Left lung (tissue), 4 donors: ENCODE measurements at regions not wholly inside any gene's neighbourhood (a gene's known extent, or its start where the extent isn't known, plus 50 kb on each side); places are given as distances from the start of the nearest gene placed in this dataset.
"Not testable (repeated sequence)": the region's sequence is repeated elsewhere in the genome, so short reads cannot be mapped to it uniquely, and the experiment has no call there.

Experiments
- ATAC-seq: fragments of 200-7000 bp; cut with Tn5 transposase; one replicate; pipeline ENCODE4 v1.9.1; 2020; ENCODE audit warnings: moderate library complexity
- DNase-seq, 4 donors: peaks; one replicate each; pipeline ENCODE4 v3.0.0-alpha.2; 2013 to 2020
- H3K27ac ChIP-seq, 2 donors: fragments of 200-600 bp; sonication (generic) in 1 of 2; one replicate each; pipeline versions ENCODE4 v1.5.0 to v1.8.0; 2020 to 2021
- H3K27me3 ChIP-seq, 2 donors: fragments of 200-600 bp; sonication (generic) in 1 of 2; one replicate each; pipeline versions ENCODE4 v1.5.0 to v1.8.0; 2020 to 2021
- H3K36me3 ChIP-seq, 2 donors: fragments of 200-600 bp; sonication (generic) in 1 of 2; one replicate each; pipeline versions ENCODE4 v1.5.0 to v1.8.0; 2020 to 2021
- H3K4me1 ChIP-seq, 2 donors: fragments of 200-600 bp; one replicate each; pipeline ENCODE4 v1.8.0; 2021
- H3K4me3 ChIP-seq, 2 donors: fragments of 200-600 bp; sonication (generic) in 1 of 2; one replicate each; pipeline versions ENCODE4 v1.5.0 to v1.8.0; 2020 to 2021; ENCODE audit warnings: mild to moderate bottlenecking in 1 of 2
- H3K9me3 ChIP-seq, 2 donors: fragments of 200-600 bp; sonication (generic) in 1 of 2; one replicate each; pipeline versions ENCODE4 v1.5.0 to v1.8.0; 2020 to 2021
- intact Hi-C, 2 donors: fragments of 100-400 bp; cut with DNase I; formaldehyde crosslinking; loops; one replicate each; pipeline versions ENCODE4 v1.11.2 to v1.14.2; 2022
- TF ChIP-seq, protein P1 (sequence below), 2 donors: fragments of 200-600 bp; sonication (generic) in 1 of 2; IDR thresholded peaks; one replicate each; pipeline versions ENCODE4 v1.5.0 to v1.8.0; 2021; ENCODE audit warnings: antibody characterized with exemption in 2 of 2
- donor health status: DM: no; HTN: yes; CAD: no.
- donor health status: DM: no; HTN: no; CAD: no.

DNA sequence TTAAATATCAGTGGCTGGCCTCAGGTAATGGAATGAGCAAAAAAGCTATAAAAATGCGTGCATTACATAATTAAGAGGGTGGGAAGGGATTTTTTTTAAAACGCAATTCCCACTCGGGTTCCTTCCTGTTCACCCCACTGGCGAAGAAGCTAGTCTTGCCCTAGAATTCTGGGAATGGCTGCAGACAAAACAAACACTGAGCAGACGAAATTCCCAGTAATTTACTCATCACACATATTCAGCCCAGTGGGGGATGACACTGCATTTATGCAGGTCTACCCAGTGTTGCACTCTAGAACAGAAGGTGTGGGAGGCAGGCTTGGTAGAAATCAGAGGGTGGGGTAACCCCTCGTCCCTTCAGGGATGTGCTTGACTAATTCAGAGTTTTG, 2695.0 kb upstream of the DEFB115 start:
- Histone ChIP-seq H3K4me1 (no peaks in the 10 kb centered on the region), H3K9me3 (peaks cover 0 to 9% of the 10 kb centered on the region in 2 donors), H3K4me3 (no peak overlapping the region), H3K36me3 (peaks cover 0 to 16% of the 10 kb centered on the region in 2 donors), H3K27me3 (no peaks in the 10 kb centered on the region), H3K27ac (no peak overlapping the region)
- intact Hi-C loops: no loop called here
- DNase-seq: no peak
- ATAC-seq: no peak
- TF ChIP-seq, protein P1, sequence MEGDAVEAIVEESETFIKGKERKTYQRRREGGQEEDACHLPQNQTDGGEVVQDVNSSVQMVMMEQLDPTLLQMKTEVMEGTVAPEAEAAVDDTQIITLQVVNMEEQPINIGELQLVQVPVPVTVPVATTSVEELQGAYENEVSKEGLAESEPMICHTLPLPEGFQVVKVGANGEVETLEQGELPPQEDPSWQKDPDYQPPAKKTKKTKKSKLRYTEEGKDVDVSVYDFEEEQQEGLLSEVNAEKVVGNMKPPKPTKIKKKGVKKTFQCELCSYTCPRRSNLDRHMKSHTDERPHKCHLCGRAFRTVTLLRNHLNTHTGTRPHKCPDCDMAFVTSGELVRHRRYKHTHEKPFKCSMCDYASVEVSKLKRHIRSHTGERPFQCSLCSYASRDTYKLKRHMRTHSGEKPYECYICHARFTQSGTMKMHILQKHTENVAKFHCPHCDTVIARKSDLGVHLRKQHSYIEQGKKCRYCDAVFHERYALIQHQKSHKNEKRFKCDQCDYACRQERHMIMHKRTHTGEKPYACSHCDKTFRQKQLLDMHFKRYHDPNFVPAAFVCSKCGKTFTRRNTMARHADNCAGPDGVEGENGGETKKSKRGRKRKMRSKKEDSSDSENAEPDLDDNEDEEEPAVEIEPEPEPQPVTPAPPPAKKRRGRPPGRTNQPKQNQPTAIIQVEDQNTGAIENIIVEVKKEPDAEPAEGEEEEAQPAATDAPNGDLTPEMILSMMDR (IDR thresholded peaks at IDR 0.05): no peak

DNA sequence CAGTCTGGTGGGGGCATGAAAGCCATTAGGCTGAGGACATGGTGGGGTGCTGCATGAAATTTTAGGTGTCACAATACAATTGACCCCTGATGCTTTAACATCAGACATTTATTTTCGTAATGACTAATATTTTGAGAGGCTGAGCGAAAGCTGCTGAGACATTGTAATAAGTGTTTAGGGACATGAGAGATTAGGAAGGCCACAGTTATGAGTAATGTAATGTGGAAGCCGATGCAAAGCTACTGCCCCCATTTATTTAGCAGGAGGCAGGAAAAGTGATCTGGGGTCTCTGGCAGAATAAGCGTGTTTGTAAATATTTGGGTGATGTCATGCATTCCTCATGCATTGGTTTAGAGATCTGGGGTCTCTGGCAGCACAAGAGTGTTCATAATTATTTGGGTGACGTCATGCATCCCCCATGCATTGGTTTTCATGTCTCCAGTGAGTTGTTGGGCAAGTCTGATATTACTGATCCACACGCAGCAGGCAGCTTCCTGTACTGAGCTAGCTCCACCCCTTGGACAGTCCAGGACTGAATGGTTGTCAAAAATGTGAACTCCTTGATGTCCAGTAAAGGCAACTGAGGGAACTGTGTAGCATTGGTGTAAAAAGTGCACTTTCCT, 2694.5 kb upstream of the DEFB115 start:
- H3K9me3 ChIP-seq, intact Hi-C loops, H3K4me1 ChIP-seq, H3K27me3 ChIP-seq, H3K4me3 ChIP-seq, ATAC-seq, DNase-seq, H3K27ac ChIP-seq: not testable (repeated sequence)
- H3K36me3 ChIP-seq: peaks cover 0 to 16% of the 10 kb centered on the region in 2 donors

DNA sequence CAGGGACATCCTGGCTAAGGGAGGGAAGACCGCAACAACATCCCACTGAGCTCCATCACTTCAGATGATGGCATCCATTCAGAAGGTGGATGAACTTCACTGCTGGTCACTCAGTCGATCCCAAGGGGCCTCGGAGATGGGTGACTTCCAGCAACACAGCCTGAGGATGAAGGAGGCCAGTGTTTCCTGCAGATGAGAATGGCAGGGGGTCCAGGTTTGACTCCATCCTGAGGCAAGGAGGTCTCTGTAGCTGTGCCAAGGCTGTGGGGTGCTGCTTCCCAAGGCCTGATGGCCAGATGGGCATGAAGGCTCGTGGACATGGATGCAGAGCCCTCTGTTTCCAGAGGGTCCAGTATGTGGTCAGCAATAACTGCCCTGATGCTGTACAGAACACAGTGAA, 2693.4 kb upstream of the DEFB115 start:
- H3K27ac ChIP-seq, ATAC-seq, H3K4me1 ChIP-seq, intact Hi-C loops, H3K27me3 ChIP-seq, H3K4me3 ChIP-seq: not testable (repeated sequence)
- Histone ChIP-seq H3K9me3 (peaks cover 0 to 12% of the 10 kb centered on the region in 2 donors), H3K36me3 (peaks cover 0 to 16% of the 10 kb centered on the region in 2 donors)
- peak in 1 of 4 donors; percentile 76 for DNase-seq

DNA sequence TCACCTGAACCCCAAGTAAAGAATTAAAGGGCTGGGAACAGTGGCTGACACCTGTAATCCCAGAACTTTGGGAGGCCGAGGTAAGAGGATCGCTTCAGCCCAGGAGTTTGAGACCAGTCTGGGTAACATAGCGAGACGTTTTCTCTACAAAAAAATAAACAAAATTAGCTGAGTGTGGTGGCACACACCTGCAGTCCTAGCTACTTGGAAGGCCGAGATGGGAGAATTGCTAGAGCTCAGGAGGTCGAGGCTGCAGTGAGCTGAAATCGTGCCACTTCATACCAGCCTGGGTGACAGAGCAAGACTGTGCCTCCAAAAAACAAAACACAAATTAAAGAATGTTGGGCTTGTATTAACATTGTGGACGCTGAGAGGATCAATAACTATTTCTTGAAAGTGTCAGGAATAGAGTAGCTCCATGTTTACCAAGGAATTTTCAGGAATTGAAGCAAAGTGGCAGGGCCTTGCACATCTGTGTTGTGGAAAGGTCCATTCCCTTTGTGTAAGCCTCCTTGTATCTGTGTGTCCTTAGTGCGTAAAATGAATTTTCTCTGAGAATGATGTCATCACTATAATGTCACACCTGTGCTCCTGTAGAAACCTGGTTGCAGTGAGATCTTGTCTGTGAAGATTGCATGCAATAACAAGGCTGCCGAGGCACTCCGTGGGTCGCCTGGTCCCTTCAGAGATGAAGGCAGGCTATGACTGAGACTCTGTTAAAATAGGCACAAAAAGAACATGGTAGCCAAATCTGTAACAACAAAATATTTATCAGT, 2692.6 kb upstream of the DEFB115 start:
- Histone ChIP-seq H3K9me3 (peaks cover 0 to 12% of the 10 kb centered on the region in 2 donors), H3K36me3 (peaks cover 0 to 16% of the 10 kb centered on the region in 2 donors)
- intact Hi-C loops, ATAC-seq, H3K27me3 ChIP-seq, H3K4me3 ChIP-seq, H3K4me1 ChIP-seq, H3K27ac ChIP-seq, DNase-seq: not testable (repeated sequence)

DNA sequence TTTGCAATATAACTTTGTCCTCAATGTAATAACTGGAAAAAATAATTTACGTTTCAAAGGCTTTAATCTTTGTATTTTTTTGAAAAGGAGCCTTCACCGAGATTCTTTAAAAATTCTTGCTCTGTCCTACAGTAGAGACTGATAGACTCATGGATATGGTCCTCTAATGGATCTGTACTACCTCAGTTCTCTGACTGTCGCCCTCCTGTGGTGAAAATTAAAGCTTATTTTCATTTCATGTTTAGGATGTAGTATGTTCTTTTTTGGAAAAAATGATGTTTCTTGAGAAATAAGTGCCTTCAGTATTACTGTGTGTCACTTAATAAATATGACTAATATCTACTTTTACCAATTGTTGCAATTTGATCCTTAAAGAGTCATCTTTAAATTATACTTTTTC, 2681.5 kb upstream of the DEFB115 start:
- H3K4me1 ChIP-seq, intact Hi-C loops, DNase-seq, H3K4me3 ChIP-seq, H3K27ac ChIP-seq, ATAC-seq, H3K27me3 ChIP-seq, H3K36me3 ChIP-seq: not testable (repeated sequence)
- peaks cover 0 to 23% of the 10 kb centered on the region in 2 donors for H3K9me3 ChIP-seq

DNA sequence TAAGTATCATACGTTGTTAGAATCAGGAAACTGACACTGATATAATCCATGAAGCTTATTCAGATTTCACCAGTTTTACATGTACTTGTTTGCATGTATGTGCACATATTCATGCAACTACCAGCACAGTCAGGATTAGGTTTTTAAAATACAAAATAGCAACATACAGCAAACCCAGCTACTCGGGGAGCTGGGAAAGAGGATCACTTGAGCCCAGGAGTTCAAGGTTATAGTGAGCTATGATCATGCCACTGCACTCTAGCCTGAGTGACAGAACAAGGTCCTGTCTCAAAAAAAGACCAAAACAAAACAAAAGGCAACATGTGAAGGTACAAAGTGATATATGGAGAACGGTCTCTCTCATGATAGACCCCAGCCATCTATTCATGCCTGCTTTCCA, 2665.8 kb upstream of the DEFB115 start:
- H3K27me3 ChIP-seq, H3K4me1 ChIP-seq, ATAC-seq, H3K36me3 ChIP-seq, intact Hi-C loops, DNase-seq, H3K4me3 ChIP-seq, H3K27ac ChIP-seq, H3K9me3 ChIP-seq: not testable (repeated sequence)

DNA sequence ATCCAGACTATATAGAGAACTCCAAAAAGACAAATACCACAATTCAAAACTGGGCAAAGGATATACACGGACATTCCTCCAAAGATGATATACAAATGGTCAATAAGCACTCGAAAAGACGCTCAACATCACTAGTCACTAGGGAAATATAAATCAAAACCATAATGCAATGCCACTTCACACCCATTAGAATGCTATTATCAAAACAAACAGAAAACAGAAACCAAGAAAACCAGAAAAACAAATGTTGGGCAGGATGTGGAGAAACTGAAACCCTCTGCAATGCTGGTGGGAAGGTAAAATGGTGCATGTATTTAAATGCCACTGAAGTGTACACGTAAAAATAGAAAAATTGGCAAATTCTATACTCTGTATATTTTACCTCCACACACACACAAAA, 2664.1 kb upstream of the DEFB115 start:
- DNase-seq, H3K4me1 ChIP-seq, H3K9me3 ChIP-seq, H3K27ac ChIP-seq, H3K36me3 ChIP-seq, H3K27me3 ChIP-seq, H3K4me3 ChIP-seq, intact Hi-C loops, ATAC-seq: not testable (repeated sequence)

DNA sequence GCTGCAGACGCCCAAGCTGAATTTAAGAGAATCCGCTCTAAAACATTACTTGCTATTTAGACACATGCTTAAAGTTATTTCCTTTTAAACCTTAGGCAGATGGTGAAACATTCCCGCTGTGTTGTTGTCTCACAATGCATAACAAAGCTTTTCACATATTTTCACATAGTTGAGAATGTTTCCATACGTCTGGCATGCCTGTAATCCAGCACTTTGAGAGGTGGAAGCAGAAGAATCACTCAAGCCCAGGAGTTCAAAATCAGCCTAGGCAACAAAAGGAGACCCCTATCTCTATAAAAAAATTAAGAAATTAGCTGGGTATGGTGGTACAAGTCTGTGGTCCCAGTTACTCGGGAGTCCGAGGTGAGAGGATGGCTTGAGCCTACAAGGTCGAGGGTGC, 2663.0 kb upstream of the DEFB115 start:
- intact Hi-C loops, H3K4me1 ChIP-seq, ATAC-seq, H3K27me3 ChIP-seq, H3K27ac ChIP-seq, H3K4me3 ChIP-seq, H3K9me3 ChIP-seq, H3K36me3 ChIP-seq, DNase-seq: not testable (repeated sequence)

DNA sequence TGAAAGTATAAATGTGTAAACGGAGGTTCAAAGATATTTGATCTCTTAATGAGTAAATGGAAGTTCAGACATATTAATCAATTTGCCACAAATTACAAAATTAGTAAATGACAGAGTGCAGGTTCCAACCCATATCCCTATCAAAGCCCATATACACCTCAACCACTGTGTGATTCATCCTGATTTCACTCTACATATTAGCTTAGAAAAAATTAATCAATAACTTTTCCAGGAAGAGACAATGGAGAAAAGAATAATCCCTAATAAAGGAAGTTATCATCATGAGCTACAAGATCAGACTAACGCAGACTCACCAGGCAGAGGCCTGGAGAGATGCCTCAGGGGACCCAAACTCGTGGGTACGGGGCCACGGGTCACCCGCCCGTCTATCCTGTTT, 2655.5 kb upstream of the DEFB115 start:
- H3K36me3 ChIP-seq, DNase-seq, H3K4me1 ChIP-seq, H3K9me3 ChIP-seq, H3K27me3 ChIP-seq, intact Hi-C loops, ATAC-seq: not testable (repeated sequence)
- Histone ChIP-seq H3K4me3 (peak overlapping the region; percentile 41 to 68), H3K27ac (peak overlapping the region; percentile 48 to 83)
